ENCODE measurements at regions not wholly inside any gene's neighbourhood (a gene's known extent, or its start where the extent isn't known, plus 50 kb on each side); places are given as distances from the start of the nearest gene placed in this dataset.

- TF ChIP-seq POLR2A (IDR thresholded peaks at IDR 0.05) = no peak
- TF ChIP-seq, protein P1, sequence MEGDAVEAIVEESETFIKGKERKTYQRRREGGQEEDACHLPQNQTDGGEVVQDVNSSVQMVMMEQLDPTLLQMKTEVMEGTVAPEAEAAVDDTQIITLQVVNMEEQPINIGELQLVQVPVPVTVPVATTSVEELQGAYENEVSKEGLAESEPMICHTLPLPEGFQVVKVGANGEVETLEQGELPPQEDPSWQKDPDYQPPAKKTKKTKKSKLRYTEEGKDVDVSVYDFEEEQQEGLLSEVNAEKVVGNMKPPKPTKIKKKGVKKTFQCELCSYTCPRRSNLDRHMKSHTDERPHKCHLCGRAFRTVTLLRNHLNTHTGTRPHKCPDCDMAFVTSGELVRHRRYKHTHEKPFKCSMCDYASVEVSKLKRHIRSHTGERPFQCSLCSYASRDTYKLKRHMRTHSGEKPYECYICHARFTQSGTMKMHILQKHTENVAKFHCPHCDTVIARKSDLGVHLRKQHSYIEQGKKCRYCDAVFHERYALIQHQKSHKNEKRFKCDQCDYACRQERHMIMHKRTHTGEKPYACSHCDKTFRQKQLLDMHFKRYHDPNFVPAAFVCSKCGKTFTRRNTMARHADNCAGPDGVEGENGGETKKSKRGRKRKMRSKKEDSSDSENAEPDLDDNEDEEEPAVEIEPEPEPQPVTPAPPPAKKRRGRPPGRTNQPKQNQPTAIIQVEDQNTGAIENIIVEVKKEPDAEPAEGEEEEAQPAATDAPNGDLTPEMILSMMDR (IDR thresholded peaks at IDR 0.05 in 4 of 5, conservative IDR thresholded peaks at IDR 0.05 in 1 of 5) = no peak
- Histone ChIP-seq H3K4me3 (no peak overlapping the region), H3K36me3 (no peaks in the 10 kb centered on the region), H3K9me3 (no peaks in the 10 kb centered on the region), H3K4me1 (peaks cover 23 to 28% of the 10 kb centered on the region in 2 donors), H3K27ac (no peak overlapping the region), H3K27me3 (no peaks in the 10 kb centered on the region)
- no peak for DNase-seq
- ATAC-seq = no peak
- intact Hi-C loops (cut with DNase I; ENCODE audit: low total_unique reads) = loop anchor here (5.0 kb wide), 1 partner anchor 800 kb away; no protein-coding TSS in a partner anchor
- in situ Hi-C loops (cut with MboI; ENCODE audit: low sequenced_read_pairs in 4 of 4) = no loop called here
Measured at GRCh38 chr1:10962483-10962882, 50.0 kb upstream of the TARDBP start.

All from gastrocnemius medialis (tissue), 4 donors.